Activated naive CD8-positive, alpha-beta T cell treated with anti-CD3 and anti-CD28 coated beads for 36 hours (primary cell): ENCODE measurements at regions not wholly inside any gene's neighbourhood (a gene's known extent, or its start where the extent isn't known, plus 50 kb on each side); places are given as distances from the start of the nearest gene placed in this dataset.

ENCODE experiments used
- DNase-seq: peaks from one replicate; pipeline ENCODE4 v3.0.0; 2021
- H3K27ac Mint-ChIP-seq: one replicate; pipeline ENCODE4 v1.8.0; 2022; ENCODE audit warnings: mild to moderate bottlenecking, moderate library complexity, mixed read lengths
- H3K27me3 Mint-ChIP-seq: one replicate; pipeline ENCODE4 v1.8.0; 2022; ENCODE audit warnings: mild to moderate bottlenecking, mixed read lengths
- H3K36me3 Mint-ChIP-seq: one replicate; pipeline ENCODE4 v1.8.0; 2021; ENCODE audit warnings: mild to moderate bottlenecking, mixed read lengths
- H3K4me1 Mint-ChIP-seq: one replicate; pipeline ENCODE4 v1.8.0; 2021; ENCODE audit warnings: mixed read lengths
- H3K4me3 Mint-ChIP-seq: one replicate; pipeline ENCODE4 v1.8.0; 2022; ENCODE audit warnings: mild to moderate bottlenecking, moderate library complexity, mixed read lengths
- H3K9me3 Mint-ChIP-seq: one replicate; pipeline ENCODE4 v1.8.0; 2022; ENCODE audit warnings: mixed read lengths

GRCh38 chr2:4942441-4942840 is 749.7 kb upstream of the SOX11 start:
- H3K36me3 Mint-ChIP-seq: no peaks in the 10 kb centered on the region
- no peak for DNase-seq
- no peak overlapping the region for H3K27ac Mint-ChIP-seq
- no peaks in the 10 kb centered on the region for H3K27me3 Mint-ChIP-seq
- no peaks in the 10 kb centered on the region for H3K4me1 Mint-ChIP-seq
- no peak overlapping the region for H3K4me3 Mint-ChIP-seq
- peaks cover 5% of the 10 kb centered on the region for H3K9me3 Mint-ChIP-seq

- no peaks in the 10 kb centered on the region for H3K4me1 Mint-ChIP-seq
- no peak for DNase-seq
- H3K27me3 Mint-ChIP-seq: no peaks in the 10 kb centered on the region
- no peak overlapping the region for H3K4me3 Mint-ChIP-seq
- H3K36me3 Mint-ChIP-seq: no peaks in the 10 kb centered on the region
- H3K9me3 Mint-ChIP-seq: no peaks in the 10 kb centered on the region
- no peak overlapping the region for H3K27ac Mint-ChIP-seq
Observed at GRCh38 chr2:4947911-4948310, 744.3 kb upstream of the SOX11 start.

GRCh38 chr2:4951368-4951767 is 740.8 kb upstream of the SOX11 start:
- DNase-seq: no peak
- Mint-ChIP-seq H3K36me3 (no peaks in the 10 kb centered on the region), H3K4me1 (no peaks in the 10 kb centered on the region), H3K4me3 (no peak overlapping the region), H3K9me3 (no peaks in the 10 kb centered on the region), H3K27me3 (peaks cover 2% of the 10 kb centered on the region), H3K27ac (no peak overlapping the region)

GRCh38 chr2:4959219-4959618 is 733.0 kb upstream of the SOX11 start:
- no peak for DNase-seq
- no peak overlapping the region for H3K27ac Mint-ChIP-seq
- peaks cover 3% of the 10 kb centered on the region for H3K27me3 Mint-ChIP-seq
- H3K4me3 Mint-ChIP-seq: no peak overlapping the region
- no peaks in the 10 kb centered on the region for H3K9me3 Mint-ChIP-seq
- H3K4me1 Mint-ChIP-seq: no peaks in the 10 kb centered on the region
- H3K36me3 Mint-ChIP-seq: no peaks in the 10 kb centered on the region

- no peak for DNase-seq
- Mint-ChIP-seq H3K36me3 (no peaks in the 10 kb centered on the region), H3K4me3 (no peak overlapping the region), H3K27ac (no peak overlapping the region), H3K9me3 (peaks cover under 1% of the 10 kb centered on the region), H3K27me3 (no peaks in the 10 kb centered on the region), H3K4me1 (no peaks in the 10 kb centered on the region)
Observed at GRCh38 chr2:4962419-4962818, 729.8 kb upstream of the SOX11 start.

GRCh38 chr2:4963106-4963505 is 729.1 kb upstream of the SOX11 start:
- Mint-ChIP-seq H3K27ac (no peak overlapping the region), H3K4me3 (no peak overlapping the region), H3K27me3 (no peaks in the 10 kb centered on the region), H3K4me1 (no peaks in the 10 kb centered on the region), H3K9me3 (peaks cover 1% of the 10 kb centered on the region), H3K36me3 (no peaks in the 10 kb centered on the region)
- DNase-seq: no peak

- Mint-ChIP-seq H3K27me3 (no peaks in the 10 kb centered on the region), H3K4me3 (no peak overlapping the region), H3K36me3 (no peaks in the 10 kb centered on the region), H3K9me3 (peaks cover 1% of the 10 kb centered on the region), H3K4me1 (no peaks in the 10 kb centered on the region), H3K27ac (no peak overlapping the region)
- no peak for DNase-seq
Observed at GRCh38 chr2:4964001-4964540, 728.1 kb upstream of the SOX11 start.

GRCh38 chr2:4964579-4964978 is 727.6 kb upstream of the SOX11 start:
- Mint-ChIP-seq H3K27me3 (no peaks in the 10 kb centered on the region), H3K36me3 (no peaks in the 10 kb centered on the region), H3K9me3 (peaks cover 1% of the 10 kb centered on the region)

GRCh38 chr2:4965556-4966320 is 726.4 kb upstream of the SOX11 start:
- Mint-ChIP-seq H3K36me3 (no peaks in the 10 kb centered on the region), H3K4me3 (no peak overlapping the region), H3K27me3 (no peaks in the 10 kb centered on the region), H3K4me1 (no peaks in the 10 kb centered on the region), H3K27ac (no peak overlapping the region), H3K9me3 (peaks cover 1% of the 10 kb centered on the region)
- DNase-seq: no peak

More at GRCh38 chr2:4964579-4964978, 727.6 kb upstream of the SOX11 start:
- no peak overlapping the region for H3K27ac Mint-ChIP-seq
- no peak for DNase-seq
- H3K4me3 Mint-ChIP-seq: no peak overlapping the region
- H3K4me1 Mint-ChIP-seq: no peaks in the 10 kb centered on the region

- no peaks in the 10 kb centered on the region for H3K27me3 Mint-ChIP-seq
- no peaks in the 10 kb centered on the region for H3K4me1 Mint-ChIP-seq
- peaks cover 1% of the 10 kb centered on the region for H3K9me3 Mint-ChIP-seq
- H3K27ac Mint-ChIP-seq: no peak overlapping the region
- no peak for DNase-seq
- no peaks in the 10 kb centered on the region for H3K36me3 Mint-ChIP-seq
- H3K4me3 Mint-ChIP-seq: no peak overlapping the region
Observed at GRCh38 chr2:4967206-4967605, 725.0 kb upstream of the SOX11 start.

GRCh38 chr2:4972472-4972871 is 719.7 kb upstream of the SOX11 start:
- no peaks in the 10 kb centered on the region for H3K36me3 Mint-ChIP-seq
- H3K4me1 Mint-ChIP-seq: no peaks in the 10 kb centered on the region

GRCh38 chr2:4973354-4973753 is 718.8 kb upstream of the SOX11 start:
- no peaks in the 10 kb centered on the region for H3K9me3 Mint-ChIP-seq
- no peaks in the 10 kb centered on the region for H3K36me3 Mint-ChIP-seq

More at GRCh38 chr2:4972472-4972871, 719.7 kb upstream of the SOX11 start:
- DNase-seq: no peak
- Mint-ChIP-seq H3K27ac (no peak overlapping the region), H3K4me3 (no peak overlapping the region), H3K27me3 (no peaks in the 10 kb centered on the region), H3K9me3 (peaks cover under 1% of the 10 kb centered on the region)

GRCh38 chr2:4973973-4974372 is 718.2 kb upstream of the SOX11 start:
- no peaks in the 10 kb centered on the region for H3K36me3 Mint-ChIP-seq

More at GRCh38 chr2:4973354-4973753, 718.8 kb upstream of the SOX11 start:
- Mint-ChIP-seq H3K4me3 (no peak overlapping the region), H3K27me3 (no peaks in the 10 kb centered on the region), H3K27ac (no peak overlapping the region), H3K4me1 (no peaks in the 10 kb centered on the region)
- DNase-seq: no peak

GRCh38 chr2:4976407-4976806 is 715.8 kb upstream of the SOX11 start:
- DNase-seq: no peak
- H3K36me3 Mint-ChIP-seq: no peaks in the 10 kb centered on the region
- no peaks in the 10 kb centered on the region for H3K27me3 Mint-ChIP-seq
- no peaks in the 10 kb centered on the region for H3K9me3 Mint-ChIP-seq
- no peak overlapping the region for H3K4me3 Mint-ChIP-seq
- no peak overlapping the region for H3K27ac Mint-ChIP-seq
- no peaks in the 10 kb centered on the region for H3K4me1 Mint-ChIP-seq

More at GRCh38 chr2:4973973-4974372, 718.2 kb upstream of the SOX11 start:
- Mint-ChIP-seq H3K4me3 (no peak overlapping the region), H3K27ac (no peak overlapping the region), H3K4me1 (no peaks in the 10 kb centered on the region), H3K27me3 (no peaks in the 10 kb centered on the region), H3K9me3 (no peaks in the 10 kb centered on the region)
- no peak for DNase-seq

- Mint-ChIP-seq H3K4me3 (no peak overlapping the region), H3K9me3 (peaks cover 3% of the 10 kb centered on the region), H3K36me3 (no peaks in the 10 kb centered on the region), H3K4me1 (no peaks in the 10 kb centered on the region), H3K27ac (no peak overlapping the region), H3K27me3 (no peaks in the 10 kb centered on the region)
- DNase-seq: no peak
Observed at GRCh38 chr2:4979111-4979510, 713.1 kb upstream of the SOX11 start.

- Mint-ChIP-seq H3K27me3 (no peaks in the 10 kb centered on the region), H3K4me1 (no peaks in the 10 kb centered on the region), H3K9me3 (peaks cover 5% of the 10 kb centered on the region), H3K4me3 (no peak overlapping the region), H3K27ac (no peak overlapping the region), H3K36me3 (no peaks in the 10 kb centered on the region)
- no peak for DNase-seq
Observed at GRCh38 chr2:4980995-4981394, 711.2 kb upstream of the SOX11 start.
